SK-N-SH (cell line): ENCODE measurements at regions not wholly inside any gene's neighbourhood (a gene's known extent, or its start where the extent isn't known, plus 50 kb on each side); places are given as distances from the start of the nearest gene placed in this dataset.

ENCODE experiments used
- CTCF ChIA-PET: fragments of 300-600, 350-600 bp; formaldehyde crosslinking; extraction: SDS; loops from one replicate; lab custom pipeline; 2021; lab: Yijun Ruan, JAX
- POLR2A ChIA-PET: fragments of 350-600 bp; sonication (Branson Sonifier 250); formaldehyde crosslinking; extraction: SDS; loops from one replicate; lab custom pipeline; 2020; ENCODE audit warnings: antibody characterized with exemption, inconsistent platforms; lab: Yijun Ruan, JAX
- DNase-seq: peaks from one replicate; pipeline ENCODE4 v3.0.0; 2012
- H2AFZ ChIP-seq: fragments of 200-600 bp; sonication (generic); 2 replicates; pipeline ENCODE4 v1.8.1; 2016; ENCODE audit warnings: antibody characterized with exemption, mild to moderate bottlenecking, low read depth
- H3F3A ChIP-seq: fragments of 200-600 bp; sonication (generic); replicated peaks from 2 replicates; pipeline ENCODE3; 2016; ENCODE audit warnings: antibody characterized with exemption, mild to moderate bottlenecking; ENCODE audit not compliant: insufficient read depth
- H3K27ac ChIP-seq, 2 experiments: fragments of 200-500 bp in 1 of 2; fragments of 200-600 bp in 1 of 2; sonication (Bioruptor generic) in 1 of 2; sonication (generic), shearing (Covaris generic) in 1 of 2; 2 replicates each; pipeline versions ENCODE4 v1.5.1 to v1.6.1; 2014 to 2016; ENCODE audit warnings: low read depth in 2 of 2, inconsistent platforms in 1 of 2, low read length in 1 of 2, mild to moderate bottlenecking in 1 of 2, mixed read lengths in 1 of 2
- H3K27me3 ChIP-seq: fragments of 200-600 bp; sonication (generic), shearing (Covaris generic); 2 replicates; pipeline ENCODE4 v1.6.1; 2016; ENCODE audit warnings: mixed run types; ENCODE audit not compliant: insufficient read depth
- H3K36me3 ChIP-seq, 2 experiments: fragments of 200-500 bp in 1 of 2; fragments of 200-600 bp in 1 of 2; sonication (Bioruptor generic) in 1 of 2; sonication (generic) in 1 of 2; replicated peaks in 1 of 2; 2 replicates each; pipeline versions ENCODE3 to v1.5.1; 2014 to 2016; ENCODE audit warnings: low read length in 1 of 2, mild to moderate bottlenecking in 1 of 2; ENCODE audit not compliant: insufficient read depth in 2 of 2, control insufficient read depth in 1 of 2
- H3K4me1 ChIP-seq, 2 experiments: fragments of 200-500 bp in 1 of 2; fragments of 200-600 bp in 1 of 2; sonication (Bioruptor generic) in 1 of 2; sonication (generic), shearing (Covaris generic) in 1 of 2; 2 replicates each; pipeline versions ENCODE4 v1.5.1 to v1.6.1; 2014 to 2016; ENCODE audit warnings: low read depth in 1 of 2, low read length in 1 of 2, mixed run types in 1 of 2; ENCODE audit not compliant: insufficient read depth in 2 of 2, control insufficient read depth in 1 of 2
- H3K4me2 ChIP-seq: fragments of 200-600 bp; sonication (generic), shearing (Covaris generic); 2 replicates; pipeline ENCODE4 v1.6.1; 2017; ENCODE audit warnings: mixed run types
- H3K4me3 ChIP-seq, 2 experiments: fragments of 200-500 bp in 1 of 2; fragments of 200-600 bp in 1 of 2; sonication (Bioruptor generic) in 1 of 2; sonication (generic), shearing (Covaris generic) in 1 of 2; 2 replicates each; pipeline versions ENCODE4 v1.5.1 to v1.8.1; 2014 to 2016; ENCODE audit warnings: low read depth in 2 of 2, inconsistent platforms in 1 of 2, low read length in 1 of 2, mild to moderate bottlenecking in 1 of 2, mixed read lengths in 1 of 2, moderate library complexity in 1 of 2
- H3K79me2 ChIP-seq: fragments of 200-600 bp; sonication (generic); 2 replicates; pipeline ENCODE4 v1.8.1; 2017; ENCODE audit warnings: mild to moderate bottlenecking; ENCODE audit not compliant: insufficient read depth
- H3K9ac ChIP-seq: fragments of 200-600 bp; sonication (generic); 2 replicates; pipeline ENCODE4 v1.6.1; 2017; ENCODE audit warnings: mixed run types
- H3K9me2 ChIP-seq: fragments of 200-600 bp; sonication (generic); 2 replicates; pipeline ENCODE4 v1.6.1; 2017; ENCODE audit warnings: mixed run types
- H3K9me3 ChIP-seq: fragments of 200-600 bp; sonication (generic); 2 replicates; pipeline ENCODE4 v1.6.1; 2017; ENCODE audit warnings: mixed run types, mild to moderate bottlenecking, moderate library complexity
- H4K20me1 ChIP-seq: fragments of 200-600 bp; sonication (generic); 2 replicates; pipeline ENCODE4 v1.6.1; 2017; ENCODE audit warnings: mild to moderate bottlenecking, mixed run types; ENCODE audit not compliant: insufficient read depth
- CTCF ChIP-seq: fragments of 200-600 bp; sonication (generic); IDR thresholded peaks from 2 replicates; pipeline ENCODE4 v1.6.1; 2017; ENCODE audit warnings: antibody characterized with exemption, mild to moderate bottlenecking, moderate library complexity
- ELF1 ChIP-seq: IDR thresholded peaks from 2 replicates; pipeline ENCODE4 v1.4.0; 2012
- IRF3 ChIP-seq: fragments of 150-350 bp; IDR thresholded peaks from 2 replicates; pipeline ENCODE4 v1.6.1; 2016; ENCODE audit warnings: mild to moderate bottlenecking, low read depth, low read length
- JUND ChIP-seq: IDR thresholded peaks from 2 replicates; pipeline ENCODE4 v1.4.0; 2012
- MAX ChIP-seq: IDR thresholded peaks from 2 replicates; pipeline ENCODE4 v1.4.0; 2012; ENCODE audit warnings: low read depth
- MEF2A ChIP-seq: IDR thresholded peaks from 2 replicates; pipeline ENCODE4 v1.4.0; 2012; ENCODE audit warnings: low read depth, borderline replicate concordance
- MXI1 ChIP-seq: IDR thresholded peaks from 2 replicates; pipeline ENCODE4 v1.6.1; 2012; ENCODE audit warnings: mild to moderate bottlenecking, low read depth, low read length, improper control_type of control experiment
- NFIC ChIP-seq: IDR thresholded peaks from 2 replicates; pipeline ENCODE4 v1.4.0; 2012; ENCODE audit warnings: borderline replicate concordance
- NRF1 ChIP-seq: IDR thresholded peaks from 2 replicates; pipeline ENCODE4 v1.6.1; 2012; ENCODE audit warnings: low read depth, mild to moderate bottlenecking, low read length
- PBX3 ChIP-seq: IDR thresholded peaks from 2 replicates; pipeline ENCODE4; 2012
- RCOR1 ChIP-seq: fragments of 150-350 bp; IDR thresholded peaks from 2 replicates; pipeline ENCODE4 v1.6.1; 2017; ENCODE audit warnings: antibody characterized with exemption, low read length
- RXRA ChIP-seq: IDR thresholded peaks from 2 replicates; pipeline ENCODE4 v1.4.0; 2012; ENCODE audit warnings: low read depth, mild to moderate bottlenecking, borderline replicate concordance
- TCF12 ChIP-seq: IDR thresholded peaks from 2 replicates; pipeline ENCODE4 v1.4.0; 2012
- USF2 ChIP-seq: fragments of 150-350 bp; IDR thresholded peaks from 2 replicates; pipeline ENCODE4 v1.6.1; 2017; ENCODE audit warnings: antibody characterized with exemption, low read length, low read depth, borderline replicate concordance
- WGBS: methylation state at CpG from one replicate; pipeline ENCODE4 v1.1.6; 2017; ENCODE audit warnings: low lambda C conversion rate; 5-methylcytosine and 5-hydroxymethylcytosine counted together

GRCh38 chr17:26818736-26819135 is 475.2 kb upstream of the WSB1 start:
- H3K9me3 ChIP-seq = peaks cover 8% of the 10 kb centered on the region; the same call in 1 of the 2 replicates
- DNase-seq = no peak
- no peak overlapping the region for H3K4me2 ChIP-seq
- CTCF ChIA-PET = no interaction called here
- no peaks in the 10 kb centered on the region for H3K36me3 ChIP-seq
- no peak overlapping the region for H3K27ac ChIP-seq
- no peaks in the 10 kb centered on the region for H3K79me2 ChIP-seq
- no peak overlapping the region for H3K4me3 ChIP-seq
- H2AFZ ChIP-seq = no peak overlapping the region
- no peaks in the 10 kb centered on the region for H3K27me3 ChIP-seq
- POLR2A ChIA-PET = no interaction called here
- TF ChIP-seq MEF2A = no peak
- no peak for TF ChIP-seq RCOR1
- TF ChIP-seq TCF12 = no peak
- TF ChIP-seq ELF1 = no peak
- no peak for TF ChIP-seq RXRA
- no peak for TF ChIP-seq NFIC
- no peak for TF ChIP-seq USF2
- no peak for TF ChIP-seq IRF3
- no peak for TF ChIP-seq MXI1
- TF ChIP-seq PBX3 = no peak
- no peak for TF ChIP-seq CTCF
- TF ChIP-seq JUND = no peak
- TF ChIP-seq NRF1 = no peak
- TF ChIP-seq MAX = no peak
- no peak overlapping the region for H3K9ac ChIP-seq
- H3F3A ChIP-seq = no peaks in the 10 kb centered on the region
- no peaks in the 10 kb centered on the region for H3K9me2 ChIP-seq
- no peaks in the 10 kb centered on the region for H3K4me1 ChIP-seq
- no peaks in the 10 kb centered on the region for H4K20me1 ChIP-seq
- 29% methylated on average over 9 of the region's 9 CpGs for WGBS
